ENCODE measurements at regions not wholly inside any gene's neighbourhood (a gene's known extent, or its start where the extent isn't known, plus 50 kb on each side); places are given as distances from the start of the nearest gene placed in this dataset.
"Not testable (repeated sequence)": the region's sequence is repeated elsewhere in the genome, so short reads cannot be mapped to it uniquely, and the experiment has no call there.

- TF ChIP-seq CTCF (IDR thresholded peaks at IDR 0.05; ENCODE audit: extremely low read depth in 1 of 2, insufficient read depth in 1 of 2, low read depth in 1 of 2, low read length in 2 of 2); POLR2AphosphoS5 (IDR thresholded peaks at IDR 0.05; ENCODE audit: insufficient read depth, low read depth, low read length); POLR2A (IDR thresholded peaks at IDR 0.05; ENCODE audit: low read depth, low read length); GATA2 (IDR thresholded peaks at IDR 0.05; ENCODE audit: insufficient read depth, insufficient read length, low read depth, low read length): not testable (repeated sequence)
Measured at GRCh38 chrX:7608625-7609024, 234.3 kb upstream of the VCX start.
